AG09319 (cell line): ENCODE measurements at regions not wholly inside any gene's neighbourhood (a gene's known extent, or its start where the extent isn't known, plus 50 kb on each side); places are given as distances from the start of the nearest gene placed in this dataset.

ENCODE experiments used
- DNase-seq: peaks from one replicate; pipeline ENCODE4 v3.0.0-alpha.2; 2010; ENCODE audit warnings: low read depth; ENCODE audit errors: extremely low read depth
- CTCF ChIP-seq: IDR thresholded peaks from 2 replicates; pipeline ENCODE4 v1.5.1; 2011; ENCODE audit warnings: low read depth, mild to moderate bottlenecking, inconsistent platforms, low read length, moderate library complexity

GRCh38 chr4:20302336-20302735 lies 50.6 kb downstream of the SLIT2 start:
- no peak for TF ChIP-seq CTCF
- no peak for DNase-seq

- DNase-seq = no peak
- TF ChIP-seq CTCF = peak; percentile 45
These were observed 54.3 kb downstream of the SLIT2 start for GRCh38 chr4:20305976-20306375.

GRCh38 chr4:20311856-20312255 lies 60.2 kb downstream of the SLIT2 start:
- TF ChIP-seq CTCF = no peak
- no peak for DNase-seq

- DNase-seq = no peak
- no peak for TF ChIP-seq CTCF
These were observed 61.7 kb downstream of the SLIT2 start for GRCh38 chr4:20313237-20314030.

- no peak for TF ChIP-seq CTCF
- no peak for DNase-seq
These were observed 65.8 kb downstream of the SLIT2 start for GRCh38 chr4:20317424-20317985.

GRCh38 chr4:20318001-20318908 lies 66.5 kb downstream of the SLIT2 start:
- DNase-seq = no peak
- TF ChIP-seq CTCF = no peak

DNA sequence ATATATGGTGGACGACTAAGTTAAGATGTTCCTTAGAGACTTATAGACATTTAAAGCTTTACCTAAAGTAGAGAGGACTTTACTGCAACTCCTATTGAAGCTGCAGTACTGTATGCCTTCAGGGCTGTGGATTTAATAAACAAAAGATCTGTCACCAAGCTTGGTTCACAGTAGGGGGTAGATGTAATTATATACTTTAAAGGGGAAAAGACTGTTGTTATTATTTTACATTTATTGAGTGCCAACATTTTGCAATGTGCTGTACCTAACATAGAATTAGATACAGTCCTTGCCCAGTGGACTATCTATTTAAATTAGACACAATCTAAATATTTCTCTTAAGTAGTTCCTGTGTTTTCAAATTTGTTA lies 67.2 kb downstream of the SLIT2 start:
- DNase-seq = no peak
- TF ChIP-seq CTCF = no peak
